ENCODE measurements at regions not wholly inside any gene's neighbourhood (a gene's known extent, or its start where the extent isn't known, plus 50 kb on each side); places are given as distances from the start of the nearest gene placed in this dataset.
"Not testable (repeated sequence)": the region's sequence is repeated elsewhere in the genome, so short reads cannot be mapped to it uniquely, and the experiment has no call there.

- ChIA-PET POLR2A (interaction anchor here (0.6 kb wide), 1 partner anchor 236 kb away, joined by 3 read pairs; no protein-coding TSS in a partner anchor), CTCF (interaction anchor here (1.3 kb wide), 1 partner anchor 21 kb away, joined by 7 read pairs; no protein-coding TSS in a partner anchor)
- no peak for DNase-seq (ENCODE audit: low read depth, low spot score)
- TF ChIP-seq CTCF (IDR thresholded peaks at IDR 0.05; ENCODE audit: low read depth, low read length) = no peak
- Histone ChIP-seq H3K4me3 (ENCODE audit: low read depth, low read length) (no peak overlapping the region), H3K9me3 (ENCODE audit: control insufficient read depth, insufficient read depth, low read length) (no peaks in the 10 kb centered on the region), H3K27ac (ENCODE audit: low read depth, low read length) (no peak overlapping the region), H3K27me3 (ENCODE audit: control insufficient read depth, insufficient read depth, low read length) (no peaks in the 10 kb centered on the region)
These were observed 54.2 kb upstream of the NFIA start for GRCh38 chr1:61028136-61028535.

- POLR2A ChIA-PET; CTCF ChIA-PET; H3K9me3 ChIP-seq (ENCODE audit: control insufficient read depth, insufficient read depth, low read length); H3K27ac ChIP-seq (ENCODE audit: low read depth, low read length); H3K4me3 ChIP-seq (ENCODE audit: low read depth, low read length); DNase-seq (ENCODE audit: low read depth, low spot score); H3K27me3 ChIP-seq (ENCODE audit: control insufficient read depth, insufficient read depth, low read length): not testable (repeated sequence)
These were observed 64.3 kb upstream of the NFIA start for GRCh38 chr1:61018068-61018467.

GRCh38 chr1:61017651-61018050 is 64.7 kb upstream of the NFIA start:
- DNase-seq (ENCODE audit: low read depth, low spot score) = no peak
- Histone ChIP-seq H3K27ac (ENCODE audit: low read depth, low read length) (no peak overlapping the region), H3K4me3 (ENCODE audit: low read depth, low read length) (no peak overlapping the region), H3K27me3 (ENCODE audit: control insufficient read depth, insufficient read depth, low read length) (peaks cover 2% of the 10 kb centered on the region), H3K9me3 (ENCODE audit: control insufficient read depth, insufficient read depth, low read length) (no peaks in the 10 kb centered on the region)
- no peak for TF ChIP-seq CTCF (IDR thresholded peaks at IDR 0.05; ENCODE audit: low read depth, low read length)
- ChIA-PET POLR2A (no interaction called here), CTCF (no interaction called here)

GRCh38 chr1:61013946-61014667 is 68.3 kb upstream of the NFIA start:
- no peak for TF ChIP-seq CTCF (IDR thresholded peaks at IDR 0.05; ENCODE audit: low read depth, low read length)
- POLR2A ChIA-PET = no interaction called here
- CTCF ChIA-PET = no interaction called here
- DNase-seq (ENCODE audit: low read depth, low spot score) = no peak
- H3K27me3 ChIP-seq (ENCODE audit: control insufficient read depth, insufficient read depth, low read length) = peaks cover 2% of the 10 kb centered on the region
- H3K9me3 ChIP-seq (ENCODE audit: control insufficient read depth, insufficient read depth, low read length) = no peaks in the 10 kb centered on the region
- no peak overlapping the region for H3K4me3 ChIP-seq (ENCODE audit: low read depth, low read length)
- no peak overlapping the region for H3K27ac ChIP-seq (ENCODE audit: low read depth, low read length)

GRCh38 chr1:61013189-61013945 is 69.0 kb upstream of the NFIA start:
- peaks cover 2% of the 10 kb centered on the region for H3K27me3 ChIP-seq (ENCODE audit: control insufficient read depth, insufficient read depth, low read length)
- H3K27ac ChIP-seq (ENCODE audit: low read depth, low read length) = no peak overlapping the region
- no peak for DNase-seq (ENCODE audit: low read depth, low spot score)
- TF ChIP-seq CTCF (IDR thresholded peaks at IDR 0.05; ENCODE audit: low read depth, low read length) = no peak
- no peaks in the 10 kb centered on the region for H3K9me3 ChIP-seq (ENCODE audit: control insufficient read depth, insufficient read depth, low read length)
- CTCF ChIA-PET = no interaction called here
- H3K4me3 ChIP-seq (ENCODE audit: low read depth, low read length) = no peak overlapping the region
- POLR2A ChIA-PET = no interaction called here
